ENCODE measurements at regions not wholly inside any gene's neighbourhood (a gene's known extent, or its start where the extent isn't known, plus 50 kb on each side); places are given as distances from the start of the nearest gene placed in this dataset.

- ATAC-seq (ENCODE audit: insufficient read depth, low FRiP score) (no peak), DNase-seq (no peak)
- Histone ChIP-seq H3K9me3 (ENCODE audit: control insufficient read depth in 4 of 4, insufficient read depth in 3 of 4, low read length in 3 of 4) (peaks cover 0 to 3% (median 2%) of the 10 kb centered on the region in 4 donors), H3K4me3 (no peak overlapping the region), H3K9ac (ENCODE audit: insufficient read depth in 1 of 2, low read length in 2 of 2) (no peak overlapping the region), H3K27me3 (ENCODE audit: control insufficient read depth in 3 of 3, insufficient read depth in 3 of 3, low read length in 2 of 3) (no peaks in the 10 kb centered on the region), H3K4me1 (ENCODE audit: control insufficient read depth in 5 of 5, insufficient read depth in 5 of 5, low read length in 5 of 5) (peaks cover 0 to 5% (median 0%) of the 10 kb centered on the region in 5 donors), H3K27ac (ENCODE audit: low read depth in 1 of 2, low read length in 1 of 2) (no peak overlapping the region), H3K36me3 (ENCODE audit: control insufficient read depth in 4 of 4, insufficient read depth in 4 of 4, low read length in 4 of 4) (no peaks in the 10 kb centered on the region)
- no peak for TF ChIP-seq CTCF (IDR thresholded peaks at IDR 0.05; ENCODE audit: control extremely low read depth, extremely low read depth)
- 95 to 96% methylated on average over 9 of the region's 9 CpGs for WGBS, 2 donors
These were observed 106.9 kb upstream of the TIAM1 start for GRCh38 chr21:31450980-31451379.

GRCh38 chr21:31449921-31450535, 106.0 kb upstream of the TIAM1 start:
- DNase-seq (no peak), ATAC-seq (ENCODE audit: insufficient read depth, low FRiP score) (no peak)
- H3K4me3 ChIP-seq: no peak overlapping the region
- H3K27ac ChIP-seq (ENCODE audit: low read depth in 1 of 2, low read length in 1 of 2): no peak overlapping the region
- no peak overlapping the region for H3K9ac ChIP-seq (ENCODE audit: insufficient read depth in 1 of 2, low read length in 2 of 2)
- H3K36me3 ChIP-seq (ENCODE audit: control insufficient read depth in 4 of 4, insufficient read depth in 4 of 4, low read length in 4 of 4): no peaks in the 10 kb centered on the region
- H3K9me3 ChIP-seq (ENCODE audit: control insufficient read depth in 4 of 4, insufficient read depth in 3 of 4, low read length in 3 of 4): peaks cover 0 to 3% (median 2%) of the 10 kb centered on the region in 4 donors
- no peaks in the 10 kb centered on the region for H3K27me3 ChIP-seq (ENCODE audit: control insufficient read depth in 3 of 3, insufficient read depth in 3 of 3, low read length in 2 of 3)
- peaks cover 0 to 5% (median 0%) of the 10 kb centered on the region in 5 donors for H3K4me1 ChIP-seq (ENCODE audit: control insufficient read depth in 5 of 5, insufficient read depth in 5 of 5, low read length in 5 of 5)
- no peak for TF ChIP-seq CTCF (IDR thresholded peaks at IDR 0.05; ENCODE audit: control extremely low read depth, extremely low read depth)
- WGBS, 2 donors: 80 to 81% methylated on average over 11 of the region's 11 CpGs

GRCh38 chr21:31448496-31448895, 104.4 kb upstream of the TIAM1 start:
- Histone ChIP-seq H3K4me1 (ENCODE audit: control insufficient read depth in 5 of 5, insufficient read depth in 5 of 5, low read length in 5 of 5) (peaks cover 0 to 10% (median 4%) of the 10 kb centered on the region in 5 donors), H3K27me3 (ENCODE audit: control insufficient read depth in 3 of 3, insufficient read depth in 3 of 3, low read length in 2 of 3) (no peaks in the 10 kb centered on the region), H3K4me3 (no peak overlapping the region), H3K36me3 (ENCODE audit: control insufficient read depth in 4 of 4, insufficient read depth in 4 of 4, low read length in 4 of 4) (no peaks in the 10 kb centered on the region), H3K27ac (ENCODE audit: low read depth in 1 of 2, low read length in 1 of 2) (no peak overlapping the region), H3K9me3 (ENCODE audit: control insufficient read depth in 4 of 4, insufficient read depth in 3 of 4, low read length in 3 of 4) (peaks cover 0 to 3% (median 2%) of the 10 kb centered on the region in 4 donors), H3K9ac (ENCODE audit: insufficient read depth in 1 of 2, low read length in 2 of 2) (no peak overlapping the region)
- TF ChIP-seq CTCF (IDR thresholded peaks at IDR 0.05; ENCODE audit: control extremely low read depth, extremely low read depth): no peak
- ATAC-seq (ENCODE audit: insufficient read depth, low FRiP score) (no peak), DNase-seq (no peak)
- WGBS, 2 donors: 56 to 60% methylated on average over 3 of the region's 3 CpGs

- H3K9ac ChIP-seq (ENCODE audit: insufficient read depth in 1 of 2, low read length in 2 of 2): no peak overlapping the region
- no peak overlapping the region for H3K27ac ChIP-seq (ENCODE audit: low read depth in 1 of 2, low read length in 1 of 2)
- peaks cover 0 to 3% (median 0%) of the 10 kb centered on the region in 4 donors for H3K9me3 ChIP-seq (ENCODE audit: control insufficient read depth in 4 of 4, insufficient read depth in 3 of 4, low read length in 3 of 4)
- H3K36me3 ChIP-seq (ENCODE audit: control insufficient read depth in 4 of 4, insufficient read depth in 4 of 4, low read length in 4 of 4): no peaks in the 10 kb centered on the region
- TF ChIP-seq CTCF (IDR thresholded peaks at IDR 0.05; ENCODE audit: control extremely low read depth, extremely low read depth): no peak
- no peaks in the 10 kb centered on the region for H3K27me3 ChIP-seq (ENCODE audit: control insufficient read depth in 3 of 3, insufficient read depth in 3 of 3, low read length in 2 of 3)
- WGBS, 2 donors: 49 to 51% methylated on average over 3 of the region's 3 CpGs
- ATAC-seq (ENCODE audit: insufficient read depth, low FRiP score) (no peak), DNase-seq (no peak)
- H3K4me1 ChIP-seq (ENCODE audit: control insufficient read depth in 5 of 5, insufficient read depth in 5 of 5, low read length in 5 of 5): peaks cover 0 to 17% (median 2%) of the 10 kb centered on the region in 5 donors
- H3K4me3 ChIP-seq: no peak overlapping the region
These were observed 103.4 kb upstream of the TIAM1 start for GRCh38 chr21:31447505-31447904.

All from lung (tissue), 11 donors.